HG03135 (cell line): ENCODE measurements at regions not wholly inside any gene's neighbourhood (a gene's known extent, or its start where the extent isn't known, plus 50 kb on each side); places are given as distances from the start of the nearest gene placed in this dataset.

Source experiments
- ATAC-seq: cut with Tn5 transposase; IDR thresholded peaks from one replicate; pipeline ENCODE4 v1.9.1; 2021; ENCODE audit warnings: mild to moderate bottlenecking, moderate library complexity; ENCODE audit not compliant: unreplicated experiment

GRCh38 chr16:85498607-85499006, 114.5 kb upstream of the GSE1 start:
- no peak for ATAC-seq

- no peak for ATAC-seq
Observed at GRCh38 chr16:85500220-85500619, 112.9 kb upstream of the GSE1 start.

- no peak for ATAC-seq
Observed at GRCh38 chr16:85501900-85502299, 111.2 kb upstream of the GSE1 start.

- no peak for ATAC-seq
Observed at GRCh38 chr16:85502357-85502756, 110.8 kb upstream of the GSE1 start.

DNA sequence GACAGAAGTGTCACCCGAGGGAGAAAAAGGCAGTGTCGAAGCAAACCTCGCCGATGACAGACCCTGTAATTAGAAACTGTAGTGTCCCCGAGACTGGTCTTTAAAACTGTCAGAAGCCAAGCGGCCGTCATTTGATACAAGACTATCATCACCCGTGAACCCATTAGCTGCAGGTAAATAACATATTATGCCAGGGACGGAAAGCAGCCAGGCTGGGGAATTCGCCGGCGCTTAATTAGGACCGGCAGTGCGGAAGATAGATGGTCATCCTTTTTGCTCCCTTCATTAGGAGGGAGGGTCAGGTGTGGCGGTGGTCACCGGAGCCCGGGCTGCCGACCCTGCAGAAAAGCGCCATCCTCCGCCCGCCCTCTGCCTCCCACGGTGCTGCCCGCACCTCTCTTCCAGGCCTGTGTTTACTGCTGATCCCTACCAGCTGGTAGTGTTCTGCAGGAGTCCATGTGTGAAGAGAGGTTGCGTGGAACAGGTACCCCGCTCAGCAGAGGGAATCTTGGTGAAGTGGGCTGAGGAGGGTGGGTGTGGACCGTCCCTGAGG, 109.4 kb upstream of the GSE1 start:
- no peak for ATAC-seq

DNA sequence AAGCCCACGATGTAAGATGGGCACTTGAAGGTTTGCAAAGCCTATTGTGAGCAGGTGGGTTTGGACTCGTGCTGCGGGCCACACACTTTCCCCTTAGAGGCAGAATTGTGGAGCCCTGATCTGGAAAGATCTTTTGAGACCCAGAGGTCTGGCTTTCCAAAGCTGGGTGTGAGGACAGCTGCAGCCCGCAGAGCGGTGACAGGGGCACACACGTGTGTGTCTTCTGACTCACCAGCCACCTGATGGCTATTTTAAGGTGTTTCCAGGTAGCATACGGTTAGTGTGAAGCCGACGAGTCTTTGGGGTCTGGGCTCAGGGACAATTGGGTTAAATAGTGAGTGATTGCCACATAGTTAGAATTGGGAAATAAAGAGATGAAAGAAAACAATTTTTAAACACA, 108.9 kb upstream of the GSE1 start:
- ATAC-seq = no peak

DNA sequence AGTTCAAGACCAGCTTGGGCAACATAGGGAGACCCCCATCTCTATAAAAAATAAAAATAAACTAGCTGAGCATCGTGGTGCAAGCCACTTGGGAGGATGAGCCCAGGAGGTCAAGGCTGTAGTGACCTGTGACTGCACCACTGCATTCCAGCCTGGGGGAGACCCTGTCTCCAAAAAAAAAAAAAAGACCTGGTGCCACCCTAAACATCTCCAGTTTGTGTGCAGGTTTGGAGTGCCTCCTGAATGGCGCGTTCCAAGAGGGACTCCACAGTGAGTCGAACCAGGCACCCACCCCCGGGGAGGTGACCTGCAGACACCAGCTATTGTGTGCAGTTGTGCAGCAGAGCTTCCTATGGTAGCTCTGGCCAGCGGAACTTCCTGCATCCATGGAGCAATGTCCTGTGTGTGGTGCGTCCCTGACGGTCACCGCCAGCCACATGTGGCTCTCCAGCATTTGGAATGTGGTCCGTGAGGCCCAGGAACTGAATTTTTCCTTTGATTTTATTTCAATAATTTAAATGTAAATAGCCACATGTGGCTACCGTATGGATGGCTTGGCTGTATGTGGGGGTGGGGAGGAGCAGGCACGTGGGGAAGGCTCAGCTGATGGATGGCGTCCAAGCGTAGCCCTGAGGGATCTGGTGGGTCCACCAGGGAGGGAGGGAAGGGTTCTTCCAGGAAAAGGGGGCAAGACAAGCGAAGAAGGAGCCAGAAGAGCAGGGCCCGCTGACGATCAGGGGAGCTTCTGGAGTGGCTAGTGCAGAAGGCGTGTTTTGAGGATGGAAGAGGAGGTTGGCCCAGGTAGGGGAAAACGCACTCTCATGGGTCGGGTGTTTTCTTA, 107.1 kb upstream of the GSE1 start:
- no peak for ATAC-seq

DNA sequence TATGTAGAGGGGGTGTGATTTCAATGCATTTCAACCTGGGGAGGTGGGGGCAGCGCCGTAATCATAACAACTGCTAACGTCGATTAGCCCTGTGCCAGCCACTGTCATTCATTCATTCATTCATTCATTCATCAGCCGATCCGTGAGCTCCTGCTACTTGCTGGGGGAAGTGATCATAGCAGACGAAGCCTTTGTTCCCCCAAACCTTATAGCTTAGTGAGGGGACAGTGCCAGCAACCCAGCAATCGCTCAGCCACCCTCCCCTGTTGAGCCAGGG, 106.5 kb upstream of the GSE1 start:
- ATAC-seq = no peak

GRCh38 chr16:85507342-85507741, 105.8 kb upstream of the GSE1 start:
- ATAC-seq = no peak

GRCh38 chr16:85508388-85508787, 104.7 kb upstream of the GSE1 start:
- no peak for ATAC-seq

DNA sequence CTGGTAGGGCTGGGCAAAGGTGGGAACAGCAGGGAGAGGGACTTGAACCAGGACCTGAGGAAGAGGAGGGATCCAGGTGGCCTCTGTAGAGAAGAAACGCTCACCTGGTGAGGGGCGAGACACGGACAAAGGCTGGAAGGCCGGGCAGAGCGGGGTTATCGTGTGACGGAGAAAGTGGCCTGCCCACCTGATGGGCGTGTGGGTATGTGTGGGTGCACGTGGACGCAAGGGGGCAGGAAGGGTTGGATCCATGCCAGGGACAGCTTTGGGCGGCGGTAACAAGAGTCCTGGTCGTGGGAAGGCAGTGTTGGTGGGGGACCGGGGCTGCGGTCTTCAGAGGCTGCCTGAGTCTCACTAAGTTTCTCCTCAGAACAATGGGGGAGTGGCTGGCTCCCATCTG, 104.1 kb upstream of the GSE1 start:
- ATAC-seq = no peak

GRCh38 chr16:85510041-85510659, 103.0 kb upstream of the GSE1 start:
- ATAC-seq = no peak

DNA sequence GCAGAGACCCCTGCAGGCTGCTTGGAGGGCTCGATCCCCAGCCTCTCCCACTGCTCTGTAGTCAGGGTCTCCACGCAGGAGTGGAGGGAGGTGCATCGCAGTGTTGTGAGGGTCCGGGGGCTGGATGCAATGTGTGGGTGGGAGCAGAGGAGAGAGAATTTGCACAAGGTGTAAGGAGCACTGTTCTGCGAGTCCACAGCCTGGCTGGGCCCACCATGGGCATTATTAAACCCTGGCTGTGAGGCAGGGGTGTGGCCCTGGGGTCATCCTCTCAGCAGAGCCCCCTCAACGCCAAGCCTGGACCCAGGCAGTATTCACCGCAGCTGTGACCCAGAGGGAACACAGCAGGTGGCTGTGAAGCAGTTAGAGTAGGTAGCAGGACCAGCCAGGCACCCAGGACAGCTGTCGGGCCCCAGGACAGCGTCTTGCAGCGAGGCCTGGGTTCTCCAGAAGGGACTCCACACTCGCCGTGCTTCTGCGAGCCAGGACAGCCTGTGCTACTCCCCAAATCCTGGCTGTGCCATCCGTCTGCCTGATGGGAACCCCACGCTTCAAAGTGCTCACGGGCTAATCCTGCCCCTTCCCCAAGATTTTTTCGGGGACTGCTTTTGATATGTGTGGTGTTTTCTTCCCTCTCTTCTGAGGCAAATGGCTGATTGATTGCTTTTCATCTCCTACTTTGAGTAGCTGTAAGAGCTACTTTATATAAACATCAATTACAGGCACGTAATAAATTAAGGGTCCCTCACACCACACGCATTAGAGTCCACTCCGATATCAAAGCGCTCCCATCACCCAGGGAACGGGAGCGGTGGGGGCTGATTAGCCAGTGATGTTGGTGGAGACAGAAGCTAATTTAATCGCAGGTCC, 100.9 kb upstream of the GSE1 start:
- ATAC-seq = no peak

- no peak for ATAC-seq
Observed at GRCh38 chr16:85512808-85513115, 100.4 kb upstream of the GSE1 start.

DNA sequence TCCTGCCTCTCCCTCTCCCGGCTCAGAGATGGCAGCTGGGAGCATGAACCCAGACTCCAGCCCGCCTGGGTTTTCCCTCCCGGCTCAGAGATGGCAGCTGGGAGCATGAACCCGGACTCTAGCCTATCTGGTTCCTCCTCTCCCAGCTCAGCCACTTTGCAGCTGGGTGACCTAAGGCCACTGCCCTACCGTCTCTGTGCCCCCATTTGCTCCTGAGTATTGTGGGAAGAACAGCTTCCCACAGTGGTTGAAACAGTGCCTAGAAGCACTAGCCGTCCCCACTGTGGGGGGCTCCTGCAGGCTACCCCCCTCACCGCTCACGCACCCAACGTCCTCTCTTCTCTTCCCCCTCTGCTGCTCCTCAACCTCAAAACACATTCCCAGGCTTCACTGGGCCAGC, 99.9 kb upstream of the GSE1 start:
- no peak for ATAC-seq

- ATAC-seq = no peak
Observed at GRCh38 chr16:85513649-85514048, 99.5 kb upstream of the GSE1 start.

DNA sequence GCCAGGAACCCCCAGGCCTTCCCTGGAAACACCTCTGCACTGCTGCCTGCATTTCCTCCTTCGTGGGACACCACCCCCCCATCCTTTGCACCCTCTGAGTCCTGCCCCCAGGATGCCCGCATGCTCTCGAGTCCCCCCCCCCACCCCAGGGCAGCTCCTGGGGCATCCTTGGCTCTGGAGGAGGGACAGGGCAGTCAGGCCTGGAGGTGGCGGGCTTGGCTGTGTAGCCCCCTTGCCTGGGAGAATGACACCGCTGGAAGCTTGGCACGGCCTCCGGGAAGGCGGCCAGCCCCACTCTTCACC, 98.9 kb upstream of the GSE1 start:
- ATAC-seq = no peak

- no peak for ATAC-seq
Observed at GRCh38 chr16:85514598-85515318, 98.4 kb upstream of the GSE1 start.

- ATAC-seq = no peak
Observed at GRCh38 chr16:85515319-85515745, 97.8 kb upstream of the GSE1 start.

- ATAC-seq = no peak
Observed at GRCh38 chr16:85515830-85516397, 97.2 kb upstream of the GSE1 start.

DNA sequence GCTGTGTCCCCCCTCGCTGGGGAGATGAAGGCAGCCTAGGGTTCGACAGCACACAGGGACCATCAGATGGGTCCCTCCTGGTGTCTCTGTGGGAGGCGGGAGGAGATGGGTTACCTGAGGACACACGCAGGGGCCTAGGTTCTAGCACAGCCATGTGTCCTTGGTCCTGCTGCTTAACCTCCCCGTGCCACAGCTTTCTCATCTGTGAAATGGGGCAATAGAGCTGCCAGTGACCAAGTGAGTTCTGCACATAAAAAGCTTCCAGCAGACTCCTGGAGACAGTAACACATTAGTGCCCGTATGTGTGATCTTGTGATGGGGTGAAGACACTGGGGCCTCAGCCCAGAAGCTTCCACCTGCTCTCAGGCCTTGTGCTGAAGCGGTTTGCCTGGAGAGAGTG, 96.0 kb upstream of the GSE1 start:
- ATAC-seq = no peak
